Stimulated activated naive B cell treated with anti-CD40 and anti-IgM and Interleukin-4, amounts not matched to agents 10 μg/mL and 1 μg/mL and 100 μg/mL, for 72 hours (primary cell): ENCODE measurements at regions not wholly inside any gene's neighbourhood (a gene's known extent, or its start where the extent isn't known, plus 50 kb on each side); places are given as distances from the start of the nearest gene placed in this dataset.
A peak's percentile ranks its signal among the peaks of the same experiment; 100 is the strongest.

Experiments
- ATAC-seq, 2 donors: fragments of 150-1000 bp; cut with Tn5 transposase; replicated peaks; 2 replicates each; pipeline ENCODE4 v1.10.0; 2021; ENCODE audit warnings: moderate library complexity in 1 of 2
- DNase-seq: peaks from one replicate; pipeline ENCODE4 v3.0.0; 2021
- H3K27ac Mint-ChIP-seq: one replicate; pipeline ENCODE4 v1.8.0; 2022; ENCODE audit warnings: mild to moderate bottlenecking, mixed read lengths
- H3K27me3 Mint-ChIP-seq, 2 donors: one replicate each; pipeline ENCODE4 v1.8.0; 2022; ENCODE audit warnings: mixed read lengths in 2 of 2
- H3K36me3 Mint-ChIP-seq, 2 donors: one replicate each; pipeline ENCODE4 v1.8.0; 2022; ENCODE audit warnings: mixed read lengths in 2 of 2, mild to moderate bottlenecking in 1 of 2
- H3K4me1 Mint-ChIP-seq, 2 donors: one replicate each; pipeline ENCODE4 v1.8.0; 2022; ENCODE audit warnings: mixed read lengths in 2 of 2, mild to moderate bottlenecking in 1 of 2
- H3K4me3 Mint-ChIP-seq, 2 donors: one replicate each; pipeline ENCODE4 v1.8.0; 2022; ENCODE audit warnings: mild to moderate bottlenecking in 2 of 2, mixed read lengths in 2 of 2, moderate library complexity in 1 of 2
- H3K9me3 Mint-ChIP-seq, 2 donors: one replicate each; pipeline ENCODE4 v1.8.0; 2022; ENCODE audit warnings: mixed read lengths in 2 of 2, mild to moderate bottlenecking in 1 of 2

DNA sequence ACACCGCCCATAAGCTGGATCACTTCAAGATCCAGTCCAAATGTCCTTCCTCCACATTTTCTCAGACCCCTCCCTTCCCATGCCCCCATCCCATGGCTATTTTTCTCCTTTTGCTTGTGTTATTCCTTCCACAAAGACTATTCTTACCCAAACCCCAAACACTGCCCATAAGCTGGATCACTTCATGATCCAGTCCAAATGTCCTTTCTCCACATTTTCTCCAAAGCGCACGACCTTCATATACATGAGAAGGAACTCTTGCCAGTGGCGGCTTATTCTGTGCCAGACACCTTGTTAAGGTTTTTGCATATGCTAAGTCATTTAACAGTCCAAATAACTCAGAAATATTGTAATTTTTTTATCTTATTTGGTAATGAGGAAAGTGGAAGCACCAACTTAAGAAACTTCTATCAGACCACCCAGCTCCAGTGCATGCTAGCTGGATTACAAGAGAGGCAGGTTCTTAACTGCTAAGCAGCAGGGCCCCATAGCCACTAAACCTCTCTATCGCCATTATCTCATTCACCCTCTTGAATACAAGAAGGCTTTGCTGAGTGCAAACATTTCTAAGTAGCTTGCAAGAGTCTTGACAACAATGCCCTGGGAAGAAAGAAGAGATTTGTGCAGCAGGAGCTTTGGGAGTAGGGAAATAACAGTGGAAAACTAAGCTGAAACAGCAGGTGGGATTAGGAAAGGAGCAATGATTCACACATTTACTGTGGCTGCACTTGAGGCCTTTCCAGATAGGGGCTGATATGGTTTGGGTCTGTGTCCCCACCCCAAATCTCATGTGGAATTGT is 428.2 kb upstream of the MAF start:
- Mint-ChIP-seq H3K36me3 (no peaks in the 10 kb centered on the region), H3K27me3 (peaks cover 0 to 5% of the 10 kb centered on the region in 2 donors), H3K9me3 (peaks cover 6 to 10% of the 10 kb centered on the region in 2 donors), H3K27ac (no peak overlapping the region), H3K4me1 (peaks cover 2 to 7% of the 10 kb centered on the region in 2 donors), H3K4me3 (no peak overlapping the region)
- DNase-seq (no peak), ATAC-seq (no peak)

- H3K27ac Mint-ChIP-seq, result peak overlapping the region; percentile 26
- H3K27me3 Mint-ChIP-seq, result peaks cover 0 to 5% of the 10 kb centered on the region in 2 donors
- DNase-seq (no peak), ATAC-seq (peak; percentile 22 to 34)
- H3K4me3 Mint-ChIP-seq, result no peak overlapping the region
- H3K36me3 Mint-ChIP-seq, result no peaks in the 10 kb centered on the region
- H3K9me3 Mint-ChIP-seq, result peaks cover 0 to 1% of the 10 kb centered on the region in 2 donors
- H3K4me1 Mint-ChIP-seq, result peaks cover 2 to 7% of the 10 kb centered on the region in 2 donors
Measured at GRCh38 chr16:80027007-80027965, 426.7 kb upstream of the MAF start.

DNA sequence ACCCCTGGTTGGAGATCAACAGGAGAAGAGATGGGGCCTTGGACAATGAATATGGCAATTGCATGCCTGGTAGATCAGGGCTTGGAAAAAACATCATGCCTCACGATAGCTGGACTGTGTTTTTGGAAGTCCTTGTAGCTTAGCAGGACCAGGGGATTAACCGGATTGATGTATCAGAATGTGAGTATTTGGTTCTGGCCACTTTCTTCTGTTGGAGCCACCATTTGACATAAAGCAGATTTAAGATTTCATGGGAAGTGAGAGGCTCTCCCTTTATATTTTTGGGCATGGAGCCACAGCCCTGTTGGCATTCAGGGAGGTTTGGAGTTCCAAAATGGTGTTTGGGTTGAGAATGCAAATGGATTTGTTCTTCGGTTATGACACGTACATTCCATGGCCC is 424.7 kb upstream of the MAF start:
- peaks cover 0 to 1% of the 10 kb centered on the region in 2 donors for H3K9me3 Mint-ChIP-seq
- H3K27me3 Mint-ChIP-seq, result peaks cover 0 to 5% of the 10 kb centered on the region in 2 donors
- DNase-seq (no peak), ATAC-seq (no peak)
- H3K27ac Mint-ChIP-seq, result no peak overlapping the region
- no peaks in the 10 kb centered on the region for H3K36me3 Mint-ChIP-seq
- H3K4me1 Mint-ChIP-seq, result peaks cover 2 to 7% of the 10 kb centered on the region in 2 donors
- no peak overlapping the region for H3K4me3 Mint-ChIP-seq

DNA sequence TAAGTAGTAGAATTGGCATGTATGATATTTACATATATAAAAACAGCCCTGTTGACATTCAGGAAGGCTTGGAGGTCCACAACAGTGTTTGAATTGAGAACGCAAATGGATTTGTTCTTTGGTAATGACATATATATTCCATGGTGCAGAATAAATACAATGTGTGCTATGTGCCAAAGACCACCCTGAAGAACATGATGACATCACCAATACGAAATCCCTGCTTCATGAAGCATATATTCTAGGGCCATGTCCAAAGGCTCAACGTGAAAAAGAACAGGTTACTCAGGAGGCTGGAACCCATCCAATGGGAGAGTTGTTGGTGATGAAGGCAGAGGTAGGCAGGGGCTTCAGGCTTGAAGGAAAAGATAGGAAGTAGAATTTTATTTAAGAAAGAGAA is 423.9 kb upstream of the MAF start:
- Mint-ChIP-seq H3K4me1 (peaks cover 2 to 7% of the 10 kb centered on the region in 2 donors), H3K36me3 (no peaks in the 10 kb centered on the region), H3K9me3 (peaks cover 0 to under 1% of the 10 kb centered on the region in 2 donors), H3K4me3 (no peak overlapping the region), H3K27ac (no peak overlapping the region), H3K27me3 (peaks cover 0 to 5% of the 10 kb centered on the region in 2 donors)
- ATAC-seq (no peak), DNase-seq (no peak)

- no peaks in the 10 kb centered on the region for H3K36me3 Mint-ChIP-seq
- H3K4me3 Mint-ChIP-seq, result no peak overlapping the region
- H3K4me1 Mint-ChIP-seq, result peaks cover 2 to 7% of the 10 kb centered on the region in 2 donors
- H3K27ac Mint-ChIP-seq, result no peak overlapping the region
- DNase-seq (no peak), ATAC-seq (no peak)
- H3K9me3 Mint-ChIP-seq, result no peaks in the 10 kb centered on the region
- peaks cover 0 to 5% of the 10 kb centered on the region in 2 donors for H3K27me3 Mint-ChIP-seq
Measured at GRCh38 chr16:80023865-80024264, 423.3 kb upstream of the MAF start.

GRCh38 chr16:80019395-80019794 is 418.9 kb upstream of the MAF start:
- no peaks in the 10 kb centered on the region for H3K27me3 Mint-ChIP-seq
- H3K4me3 Mint-ChIP-seq, result no peak overlapping the region
- H3K27ac Mint-ChIP-seq, result no peak overlapping the region
- H3K9me3 Mint-ChIP-seq, result no peaks in the 10 kb centered on the region
- ATAC-seq (no peak), DNase-seq (no peak)
- no peaks in the 10 kb centered on the region for H3K4me1 Mint-ChIP-seq
- H3K36me3 Mint-ChIP-seq, result no peaks in the 10 kb centered on the region

GRCh38 chr16:80018466-80018865 is 417.9 kb upstream of the MAF start:
- no peaks in the 10 kb centered on the region for H3K36me3 Mint-ChIP-seq
- ATAC-seq (no peak), DNase-seq (no peak)
- no peaks in the 10 kb centered on the region for H3K27me3 Mint-ChIP-seq
- no peak overlapping the region for H3K27ac Mint-ChIP-seq
- no peaks in the 10 kb centered on the region for H3K9me3 Mint-ChIP-seq
- H3K4me1 Mint-ChIP-seq, result no peaks in the 10 kb centered on the region
- no peak overlapping the region for H3K4me3 Mint-ChIP-seq

GRCh38 chr16:80016731-80017326 is 416.3 kb upstream of the MAF start:
- ATAC-seq (no peak), DNase-seq (no peak)
- H3K27ac Mint-ChIP-seq, result no peak overlapping the region
- H3K4me1 Mint-ChIP-seq, result no peaks in the 10 kb centered on the region
- H3K9me3 Mint-ChIP-seq, result no peaks in the 10 kb centered on the region
- no peaks in the 10 kb centered on the region for H3K27me3 Mint-ChIP-seq
- H3K4me3 Mint-ChIP-seq, result no peak overlapping the region
- no peaks in the 10 kb centered on the region for H3K36me3 Mint-ChIP-seq

DNA sequence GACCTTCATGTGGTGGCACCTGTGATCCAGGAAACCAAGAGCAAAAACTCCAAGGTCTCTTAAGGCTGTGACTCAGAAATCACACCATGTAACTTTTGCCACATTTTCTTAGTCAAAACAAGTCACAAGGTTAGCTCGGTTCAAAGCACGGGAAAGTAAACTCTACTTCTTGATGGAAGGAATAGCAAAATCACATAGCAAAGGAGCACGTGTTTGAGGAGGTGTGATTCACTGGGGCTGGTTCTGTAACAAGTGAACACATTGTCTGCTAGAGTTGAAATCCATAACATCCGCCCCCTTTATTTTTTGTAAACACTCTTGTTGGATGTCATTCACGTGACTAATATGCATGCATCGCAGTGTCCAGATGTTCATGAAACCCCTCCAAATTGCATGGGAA is 415.0 kb upstream of the MAF start:
- Mint-ChIP-seq H3K27me3 (no peaks in the 10 kb centered on the region), H3K4me3 (no peak overlapping the region), H3K9me3 (peaks cover 0 to 2% of the 10 kb centered on the region in 2 donors), H3K27ac (no peak overlapping the region), H3K4me1 (no peaks in the 10 kb centered on the region), H3K36me3 (no peaks in the 10 kb centered on the region)
- ATAC-seq, result no peak
- DNase-seq, result no peak

GRCh38 chr16:80014241-80014939 is 413.9 kb upstream of the MAF start:
- H3K36me3 Mint-ChIP-seq, result no peaks in the 10 kb centered on the region
- no peaks in the 10 kb centered on the region for H3K27me3 Mint-ChIP-seq
- DNase-seq (no peak), ATAC-seq (no peak)
- H3K27ac Mint-ChIP-seq, result no peak overlapping the region
- no peaks in the 10 kb centered on the region for H3K4me1 Mint-ChIP-seq
- H3K4me3 Mint-ChIP-seq, result no peak overlapping the region
- peaks cover 0 to 3% of the 10 kb centered on the region in 2 donors for H3K9me3 Mint-ChIP-seq

GRCh38 chr16:80012586-80012985 is 412.0 kb upstream of the MAF start:
- ATAC-seq (no peak), DNase-seq (no peak)
- no peaks in the 10 kb centered on the region for H3K27me3 Mint-ChIP-seq
- no peak overlapping the region for H3K4me3 Mint-ChIP-seq
- no peaks in the 10 kb centered on the region for H3K4me1 Mint-ChIP-seq
- H3K36me3 Mint-ChIP-seq, result no peaks in the 10 kb centered on the region
- no peak overlapping the region for H3K27ac Mint-ChIP-seq
- H3K9me3 Mint-ChIP-seq, result peaks cover 0 to 3% of the 10 kb centered on the region in 2 donors

- H3K27ac Mint-ChIP-seq, result no peak overlapping the region
- no peaks in the 10 kb centered on the region for H3K36me3 Mint-ChIP-seq
- H3K27me3 Mint-ChIP-seq, result no peaks in the 10 kb centered on the region
- H3K9me3 Mint-ChIP-seq, result peaks cover 0 to 3% of the 10 kb centered on the region in 2 donors
- DNase-seq (no peak), ATAC-seq (no peak)
- H3K4me1 Mint-ChIP-seq, result no peaks in the 10 kb centered on the region
- H3K4me3 Mint-ChIP-seq, result no peak overlapping the region
Measured at GRCh38 chr16:80009971-80010659, 409.6 kb upstream of the MAF start.

DNA sequence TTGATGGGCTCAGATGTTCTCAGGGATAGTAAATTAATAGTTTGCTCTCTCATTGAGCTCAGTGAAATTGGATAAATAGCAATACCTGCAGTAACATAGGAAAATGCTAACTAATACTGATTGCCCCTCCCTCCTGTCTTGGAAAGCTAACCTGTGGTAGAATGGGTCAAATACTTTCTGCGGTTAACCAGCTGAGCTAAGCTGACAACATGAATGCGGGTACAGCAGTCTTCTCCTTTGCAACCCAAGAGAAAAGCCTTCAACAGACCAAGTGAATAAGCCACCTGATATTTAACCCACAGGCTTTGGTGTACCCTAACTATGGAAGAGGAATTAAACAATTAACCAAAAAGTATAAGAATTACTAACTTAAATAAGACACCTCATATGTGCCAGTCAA is 408.3 kb upstream of the MAF start:
- no peaks in the 10 kb centered on the region for H3K27me3 Mint-ChIP-seq
- peaks cover 2 to 3% of the 10 kb centered on the region in 2 donors for H3K9me3 Mint-ChIP-seq
- H3K36me3 Mint-ChIP-seq, result peaks cover 0 to 1% of the 10 kb centered on the region in 2 donors
- H3K4me3 Mint-ChIP-seq, result no peak overlapping the region
- ATAC-seq, result no peak
- DNase-seq, result no peak
- H3K27ac Mint-ChIP-seq, result no peak overlapping the region
- no peaks in the 10 kb centered on the region for H3K4me1 Mint-ChIP-seq
